Astrocyte (in vitro differentiated cells and primary cell): ENCODE measurements at regions not wholly inside any gene's neighbourhood (a gene's known extent, or its start where the extent isn't known, plus 50 kb on each side); places are given as distances from the start of the nearest gene placed in this dataset.

Experiments
- EZH2 ChIP-seq: IDR thresholded peaks from 2 replicates; pipeline ENCODE4 v1.6.1; 2012; ENCODE audit warnings: mild to moderate bottlenecking, low read length, inconsistent platforms; ENCODE audit not compliant: insufficient read depth
- TF ChIP-seq, protein P1 (sequence below): IDR thresholded peaks from 2 replicates; pipeline ENCODE4 v1.5.1; 2011; ENCODE audit warnings: low read depth, mild to moderate bottlenecking, inconsistent platforms, low read length, moderate library complexity; ENCODE audit not compliant: insufficient read depth

DNA sequence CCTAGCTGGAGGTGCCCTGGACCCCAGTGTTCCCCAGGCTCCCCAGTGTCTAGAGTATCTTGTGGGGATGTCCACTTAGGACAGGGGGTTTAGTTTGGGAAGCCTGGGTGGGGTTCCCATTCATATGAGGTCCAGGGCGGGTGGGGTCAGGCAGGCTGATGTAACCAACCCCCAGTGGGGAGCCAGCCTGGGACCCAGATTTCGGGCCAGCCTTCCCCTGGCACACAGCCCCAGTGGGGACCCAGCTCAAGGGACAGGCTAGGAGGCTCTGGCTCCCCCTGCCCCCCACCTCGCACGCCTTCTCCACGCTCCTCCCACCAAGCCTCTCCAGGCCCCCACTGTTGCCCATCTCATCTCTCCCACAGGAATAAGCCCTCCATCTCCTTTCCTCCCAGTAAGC lies 323.5 kb downstream of the UACA start:
- TF ChIP-seq, protein P1, sequence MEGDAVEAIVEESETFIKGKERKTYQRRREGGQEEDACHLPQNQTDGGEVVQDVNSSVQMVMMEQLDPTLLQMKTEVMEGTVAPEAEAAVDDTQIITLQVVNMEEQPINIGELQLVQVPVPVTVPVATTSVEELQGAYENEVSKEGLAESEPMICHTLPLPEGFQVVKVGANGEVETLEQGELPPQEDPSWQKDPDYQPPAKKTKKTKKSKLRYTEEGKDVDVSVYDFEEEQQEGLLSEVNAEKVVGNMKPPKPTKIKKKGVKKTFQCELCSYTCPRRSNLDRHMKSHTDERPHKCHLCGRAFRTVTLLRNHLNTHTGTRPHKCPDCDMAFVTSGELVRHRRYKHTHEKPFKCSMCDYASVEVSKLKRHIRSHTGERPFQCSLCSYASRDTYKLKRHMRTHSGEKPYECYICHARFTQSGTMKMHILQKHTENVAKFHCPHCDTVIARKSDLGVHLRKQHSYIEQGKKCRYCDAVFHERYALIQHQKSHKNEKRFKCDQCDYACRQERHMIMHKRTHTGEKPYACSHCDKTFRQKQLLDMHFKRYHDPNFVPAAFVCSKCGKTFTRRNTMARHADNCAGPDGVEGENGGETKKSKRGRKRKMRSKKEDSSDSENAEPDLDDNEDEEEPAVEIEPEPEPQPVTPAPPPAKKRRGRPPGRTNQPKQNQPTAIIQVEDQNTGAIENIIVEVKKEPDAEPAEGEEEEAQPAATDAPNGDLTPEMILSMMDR: no peak
- TF ChIP-seq EZH2: no peak
